Osteocyte (in vitro differentiated cells): ENCODE measurements at regions not wholly inside any gene's neighbourhood (a gene's known extent, or its start where the extent isn't known, plus 50 kb on each side); places are given as distances from the start of the nearest gene placed in this dataset.

Experiments
- DNase-seq: peaks from one replicate; pipeline ENCODE4 v3.0.0; 2021; ENCODE audit warnings: mixed read lengths; ENCODE audit not compliant: unreplicated experiment; ENCODE audit errors: extremely low spot score
- H3K27ac Mint-ChIP-seq: one replicate; pipeline ENCODE4 v1.8.0; 2021; ENCODE audit warnings: mild to moderate bottlenecking, mixed read lengths; ENCODE audit not compliant: unreplicated experiment
- H3K27me3 Mint-ChIP-seq: one replicate; pipeline ENCODE4 v1.8.0; 2021; ENCODE audit warnings: mixed read lengths; ENCODE audit not compliant: unreplicated experiment
- H3K36me3 Mint-ChIP-seq: one replicate; pipeline ENCODE4 v1.8.0; 2021; ENCODE audit warnings: mixed read lengths; ENCODE audit not compliant: unreplicated experiment
- H3K4me1 Mint-ChIP-seq: one replicate; pipeline ENCODE4 v1.8.0; 2021; ENCODE audit warnings: mixed read lengths; ENCODE audit not compliant: unreplicated experiment
- H3K4me3 Mint-ChIP-seq: one replicate; pipeline ENCODE4 v1.8.0; 2021; ENCODE audit warnings: mild to moderate bottlenecking, moderate library complexity, mixed read lengths; ENCODE audit not compliant: unreplicated experiment
- H3K9me3 Mint-ChIP-seq: one replicate; pipeline ENCODE4 v1.8.0; 2021; ENCODE audit warnings: mixed read lengths; ENCODE audit not compliant: unreplicated experiment
- CTCF ChIP-seq: fragments of 200-600 bp; sonication (generic); IDR thresholded peaks from 2 replicates; pipeline ENCODE4 v1.5.0; 2021; ENCODE audit warnings: antibody characterized with exemption, mild to moderate bottlenecking, moderate library complexity

GRCh38 chr5:125046838-125047237, 300.4 kb upstream of the ZNF608 start:
- no peak for DNase-seq
- Mint-ChIP-seq H3K4me3 (no peak overlapping the region), H3K9me3 (no peaks in the 10 kb centered on the region), H3K27me3 (no peaks in the 10 kb centered on the region), H3K27ac (no peak overlapping the region), H3K4me1 (peaks cover 80% of the 10 kb centered on the region), H3K36me3 (no peaks in the 10 kb centered on the region)
- no peak for TF ChIP-seq CTCF

GRCh38 chr5:125047871-125048270, 301.4 kb upstream of the ZNF608 start:
- Mint-ChIP-seq H3K27me3 (no peaks in the 10 kb centered on the region), H3K36me3 (no peaks in the 10 kb centered on the region), H3K9me3 (no peaks in the 10 kb centered on the region), H3K4me3 (no peak overlapping the region), H3K4me1 (peaks cover 69% of the 10 kb centered on the region), H3K27ac (no peak overlapping the region)
- no peak for DNase-seq
- no peak for TF ChIP-seq CTCF

- Mint-ChIP-seq H3K36me3 (no peaks in the 10 kb centered on the region), H3K4me1 (peaks cover 48% of the 10 kb centered on the region), H3K27me3 (no peaks in the 10 kb centered on the region), H3K4me3 (no peak overlapping the region), H3K27ac (peak overlapping the region; percentile 67), H3K9me3 (no peaks in the 10 kb centered on the region)
- no peak for DNase-seq
- no peak for TF ChIP-seq CTCF
These were observed 303.6 kb upstream of the ZNF608 start for GRCh38 chr5:125049721-125050702.

GRCh38 chr5:125050926-125051325, 304.5 kb upstream of the ZNF608 start:
- Mint-ChIP-seq H3K9me3 (no peaks in the 10 kb centered on the region), H3K4me1 (peaks cover 39% of the 10 kb centered on the region), H3K36me3 (no peaks in the 10 kb centered on the region), H3K27ac (no peak overlapping the region), H3K27me3 (no peaks in the 10 kb centered on the region), H3K4me3 (no peak overlapping the region)
- TF ChIP-seq CTCF = no peak
- no peak for DNase-seq

- H3K36me3 Mint-ChIP-seq = no peaks in the 10 kb centered on the region
- H3K4me1 Mint-ChIP-seq = peaks cover 35% of the 10 kb centered on the region
- no peaks in the 10 kb centered on the region for H3K9me3 Mint-ChIP-seq
- no peaks in the 10 kb centered on the region for H3K27me3 Mint-ChIP-seq
- TF ChIP-seq CTCF = no peak
- no peak overlapping the region for H3K4me3 Mint-ChIP-seq
- no peak overlapping the region for H3K27ac Mint-ChIP-seq
- DNase-seq = no peak
These were observed 306.1 kb upstream of the ZNF608 start for GRCh38 chr5:125052584-125052983.
